ENCODE measurements at regions not wholly inside any gene's neighbourhood (a gene's known extent, or its start where the extent isn't known, plus 50 kb on each side); places are given as distances from the start of the nearest gene placed in this dataset.

DNA sequence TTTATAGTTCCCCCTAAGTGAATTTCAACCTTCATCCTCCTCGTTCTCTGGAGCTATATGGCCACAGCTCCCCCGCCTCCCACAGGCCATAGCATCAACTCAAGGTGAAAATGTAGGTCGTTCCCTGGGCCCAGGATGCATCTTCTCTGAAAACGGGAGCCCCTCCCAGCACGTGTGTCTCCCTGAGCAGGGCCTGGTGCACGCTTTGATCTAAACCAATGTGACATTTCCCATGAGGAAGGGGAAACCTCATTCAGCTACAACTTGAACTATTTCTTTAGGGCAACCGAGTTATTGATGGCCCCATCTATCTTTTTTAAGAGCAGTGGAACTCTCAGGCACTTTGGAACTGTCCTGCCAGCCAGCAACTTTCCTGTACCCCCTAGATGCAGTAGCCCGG lies 57.8 kb upstream of the BACE2 start:
- TF ChIP-seq, protein P1, sequence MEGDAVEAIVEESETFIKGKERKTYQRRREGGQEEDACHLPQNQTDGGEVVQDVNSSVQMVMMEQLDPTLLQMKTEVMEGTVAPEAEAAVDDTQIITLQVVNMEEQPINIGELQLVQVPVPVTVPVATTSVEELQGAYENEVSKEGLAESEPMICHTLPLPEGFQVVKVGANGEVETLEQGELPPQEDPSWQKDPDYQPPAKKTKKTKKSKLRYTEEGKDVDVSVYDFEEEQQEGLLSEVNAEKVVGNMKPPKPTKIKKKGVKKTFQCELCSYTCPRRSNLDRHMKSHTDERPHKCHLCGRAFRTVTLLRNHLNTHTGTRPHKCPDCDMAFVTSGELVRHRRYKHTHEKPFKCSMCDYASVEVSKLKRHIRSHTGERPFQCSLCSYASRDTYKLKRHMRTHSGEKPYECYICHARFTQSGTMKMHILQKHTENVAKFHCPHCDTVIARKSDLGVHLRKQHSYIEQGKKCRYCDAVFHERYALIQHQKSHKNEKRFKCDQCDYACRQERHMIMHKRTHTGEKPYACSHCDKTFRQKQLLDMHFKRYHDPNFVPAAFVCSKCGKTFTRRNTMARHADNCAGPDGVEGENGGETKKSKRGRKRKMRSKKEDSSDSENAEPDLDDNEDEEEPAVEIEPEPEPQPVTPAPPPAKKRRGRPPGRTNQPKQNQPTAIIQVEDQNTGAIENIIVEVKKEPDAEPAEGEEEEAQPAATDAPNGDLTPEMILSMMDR (IDR thresholded peaks at IDR 0.05), result no peak
- TF ChIP-seq POLR2A (IDR thresholded peaks at IDR 0.05), result no peak
